Hypothalamus (tissue), 51 donors: ENCODE measurements at regions not wholly inside any gene's neighbourhood (a gene's known extent, or its start where the extent isn't known, plus 50 kb on each side); places are given as distances from the start of the nearest gene placed in this dataset.
"Not testable (repeated sequence)": the region's sequence is repeated elsewhere in the genome, so short reads cannot be mapped to it uniquely, and the experiment has no call there.

Experiments used
- DNase-seq, 51 donors: peaks; one replicate each; lab custom pipeline; 2025; lab: John Stamatoyannopoulos, UW

DNA sequence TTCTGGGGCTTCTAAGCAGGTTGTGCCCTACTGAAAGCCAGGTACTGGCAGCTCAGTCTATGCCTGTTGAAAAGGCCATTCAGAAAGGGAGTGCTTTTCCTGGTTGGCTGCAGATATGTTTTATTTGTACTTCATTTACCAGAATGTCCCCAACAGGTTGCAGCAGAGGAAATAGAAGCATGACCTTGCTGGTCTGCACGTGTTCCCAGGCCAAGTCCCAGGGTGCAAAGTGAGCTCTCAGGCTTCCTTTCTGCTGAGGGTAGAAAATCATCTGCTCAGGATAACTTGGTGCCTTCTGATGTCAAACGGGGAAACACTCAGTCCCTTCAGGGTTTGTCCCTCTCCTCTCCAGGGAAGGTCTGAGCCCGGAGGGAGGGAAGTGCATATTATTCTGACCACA, 356.4 kb downstream of the BCL11B start:
- DNase-seq, result no peak

DNA sequence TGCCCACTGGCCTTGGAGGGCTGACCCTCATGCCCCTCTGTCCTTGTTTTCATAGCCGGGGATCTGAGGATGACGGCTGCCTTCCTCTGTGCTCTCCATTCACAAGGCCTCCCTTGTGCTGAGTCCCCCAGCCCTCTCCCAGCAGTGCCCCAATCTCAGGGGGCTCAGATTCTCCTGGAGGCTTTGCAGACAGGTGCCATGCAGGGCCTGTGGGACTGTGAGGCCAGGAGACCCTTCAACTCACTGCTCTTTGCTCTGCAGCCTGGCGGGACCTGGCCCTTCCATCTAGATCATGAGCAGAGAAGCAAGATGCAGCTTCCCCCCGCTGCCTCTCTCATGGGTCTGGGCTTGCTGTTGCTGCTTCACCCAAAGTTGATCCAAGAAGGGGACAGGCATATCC, 356.0 kb downstream of the BCL11B start:
- DNase-seq, result no peak

DNA sequence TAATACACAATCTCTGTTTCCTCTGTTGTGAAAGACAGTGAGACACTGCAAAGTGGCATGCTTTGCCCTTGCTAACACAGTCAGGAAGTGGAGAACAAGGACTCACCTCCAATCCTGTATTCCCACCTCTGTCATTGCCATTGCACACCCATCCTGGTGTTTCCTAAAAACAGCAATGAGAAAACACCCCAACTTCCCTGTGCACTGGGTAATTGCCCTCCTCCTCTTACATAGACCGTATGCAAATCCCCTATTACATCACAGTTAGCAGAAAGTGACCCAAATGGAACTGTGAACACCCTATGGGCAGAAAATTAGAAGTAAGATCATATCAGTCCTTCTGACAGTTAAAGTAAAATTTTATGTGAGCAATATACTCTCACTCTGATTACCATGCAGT, 355.5 kb downstream of the BCL11B start:
- DNase-seq, result no peak

DNA sequence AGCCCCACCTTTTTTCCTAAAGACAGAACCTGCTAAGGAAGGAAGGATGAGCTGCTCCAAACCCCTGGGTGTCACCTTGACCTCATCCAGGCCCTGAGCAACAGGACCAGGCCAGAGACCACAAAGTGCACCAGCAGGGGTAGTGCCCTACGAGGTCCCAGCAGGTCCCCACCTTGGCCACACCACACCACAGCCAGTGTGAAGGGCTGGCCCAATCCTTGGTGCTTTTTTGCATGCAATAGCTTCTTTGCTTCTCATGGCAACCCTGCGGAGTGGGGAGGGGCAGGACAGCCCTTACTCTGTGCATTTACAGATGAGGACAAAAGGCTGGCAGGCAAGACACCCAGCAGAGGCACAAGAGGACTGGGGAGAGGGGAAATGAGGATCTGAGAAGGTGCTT, 352.6 kb downstream of the BCL11B start:
- DNase-seq, result no peak

DNA sequence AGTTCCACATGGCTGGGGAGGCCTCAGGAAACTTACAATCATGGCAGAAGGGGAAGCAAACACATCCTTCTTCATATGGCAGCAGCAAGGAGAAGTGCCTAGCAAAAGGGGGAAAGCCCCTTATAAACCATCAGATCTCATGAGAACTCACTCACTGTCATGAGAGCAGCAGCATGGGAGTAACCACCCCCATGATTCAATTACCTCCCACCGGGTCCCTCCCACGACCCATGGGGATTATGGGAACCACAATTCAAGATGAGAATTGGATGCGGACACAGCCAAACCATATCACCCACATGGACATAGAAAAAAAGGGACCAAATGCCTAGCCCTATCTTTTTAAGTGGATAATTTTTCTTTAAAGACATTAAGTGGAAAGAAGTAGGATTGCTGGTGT, 350.7 kb downstream of the BCL11B start:
- not testable (repeated sequence) for DNase-seq

DNA sequence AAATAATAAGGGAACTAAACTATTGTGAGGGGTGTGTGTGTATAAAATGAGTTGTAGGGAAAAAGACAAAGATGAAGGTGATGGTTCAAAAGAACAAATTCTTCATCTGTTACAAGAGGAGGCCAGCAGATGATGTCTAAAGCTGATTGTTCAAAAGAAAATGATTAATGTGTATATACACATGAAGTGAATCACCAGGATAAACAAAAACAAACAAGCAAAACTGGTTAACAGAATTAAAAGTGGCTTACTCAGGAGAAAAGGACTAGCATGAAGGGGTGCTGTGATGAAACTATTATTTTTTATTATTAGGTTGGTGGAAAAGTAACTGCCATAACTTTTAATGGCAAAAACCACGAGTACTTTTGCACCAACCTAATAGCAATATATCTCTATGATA, 348.4 kb downstream of the BCL11B start:
- no peak for DNase-seq

DNA sequence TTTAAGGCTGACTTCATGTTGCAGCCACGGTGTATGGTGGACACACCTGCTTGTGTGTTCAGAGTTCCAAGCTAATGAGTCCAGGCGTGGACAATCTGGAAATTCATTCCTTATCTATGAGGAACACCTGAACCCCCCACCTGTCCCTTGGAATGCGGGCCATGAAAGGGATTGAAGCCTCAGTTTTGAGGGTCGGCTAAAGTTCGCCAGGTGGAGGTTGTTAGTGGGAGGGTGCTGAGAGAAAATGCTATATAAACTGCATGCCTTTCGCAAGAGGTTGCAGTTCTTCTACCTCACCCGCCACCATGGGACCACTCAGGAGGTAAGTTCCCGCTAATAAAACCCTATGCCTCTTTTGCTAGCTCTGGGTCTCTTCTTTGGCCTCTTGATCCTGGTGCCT, 348.0 kb downstream of the BCL11B start:
- no peak for DNase-seq

DNA sequence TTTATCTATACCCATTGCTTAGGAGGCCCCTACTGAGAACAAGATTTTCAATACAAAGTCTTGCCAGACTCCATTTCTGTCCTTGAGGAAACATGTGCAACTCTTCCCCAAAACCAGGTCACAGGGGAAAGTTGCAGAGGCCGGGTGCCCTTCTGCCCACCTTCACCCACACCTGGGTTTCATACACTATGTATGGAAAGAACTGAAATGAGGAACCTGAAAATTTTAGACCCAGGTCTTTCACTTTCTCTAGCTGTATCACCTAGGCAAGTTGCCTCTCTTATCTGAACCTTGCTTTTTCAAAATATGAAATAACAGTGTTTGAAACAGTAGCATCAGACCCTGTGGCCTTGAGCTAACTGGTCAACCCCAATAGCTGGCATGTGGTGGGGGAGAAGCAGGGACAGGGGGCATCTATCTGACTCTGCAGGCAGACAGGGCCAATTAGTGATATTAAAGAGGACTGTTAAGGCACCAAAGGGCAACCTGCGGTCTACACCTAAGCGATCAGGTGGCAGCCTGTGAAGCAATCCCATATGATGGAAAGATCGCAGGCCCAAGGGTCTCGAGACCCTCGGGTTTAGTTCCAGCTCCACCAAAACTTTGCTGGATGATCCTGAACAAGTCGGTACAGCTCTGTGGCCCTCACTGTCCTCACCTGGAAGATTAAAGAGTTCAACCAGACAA, 346.5 kb downstream of the BCL11B start:
- DNase-seq, result no peak

DNA sequence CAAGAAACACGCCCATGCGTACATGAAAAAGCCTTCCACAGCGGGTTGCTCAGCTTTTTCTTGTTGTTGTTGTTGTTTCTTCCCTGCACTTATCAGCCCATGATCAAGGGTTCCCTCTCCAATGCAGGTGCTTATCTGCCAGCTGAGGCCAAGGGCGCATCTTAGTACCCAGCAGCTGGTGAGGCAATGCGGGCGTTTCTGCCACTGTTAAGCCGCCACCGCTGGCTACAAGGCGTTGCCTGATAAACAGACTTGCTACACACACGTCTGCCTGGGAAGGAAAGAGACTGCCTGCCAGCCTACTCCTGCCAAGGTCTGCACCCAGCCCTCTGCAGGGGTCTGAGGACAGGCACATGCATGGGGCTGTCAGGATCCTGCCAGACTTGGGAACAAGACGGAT, 345.9 kb downstream of the BCL11B start:
- no peak for DNase-seq

DNA sequence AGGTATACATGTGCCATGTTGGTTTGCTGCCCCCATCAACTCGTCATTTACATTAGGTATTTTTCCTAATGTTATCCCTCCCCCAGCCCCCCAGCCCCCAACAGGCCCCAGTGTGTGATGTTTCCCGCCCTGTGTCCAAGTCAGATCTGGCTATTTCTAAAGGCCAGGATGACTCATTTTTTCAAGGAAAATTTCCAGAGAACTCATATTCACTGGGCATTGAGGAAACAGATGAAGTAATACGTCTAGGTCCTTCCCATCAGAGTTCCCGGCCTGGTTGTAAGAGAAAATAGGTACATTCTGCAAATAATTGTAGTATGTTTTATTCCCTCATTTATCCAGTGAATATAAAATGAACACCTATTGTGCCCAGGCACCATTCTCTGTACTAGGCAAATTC, 345.2 kb downstream of the BCL11B start:
- no peak for DNase-seq

DNA sequence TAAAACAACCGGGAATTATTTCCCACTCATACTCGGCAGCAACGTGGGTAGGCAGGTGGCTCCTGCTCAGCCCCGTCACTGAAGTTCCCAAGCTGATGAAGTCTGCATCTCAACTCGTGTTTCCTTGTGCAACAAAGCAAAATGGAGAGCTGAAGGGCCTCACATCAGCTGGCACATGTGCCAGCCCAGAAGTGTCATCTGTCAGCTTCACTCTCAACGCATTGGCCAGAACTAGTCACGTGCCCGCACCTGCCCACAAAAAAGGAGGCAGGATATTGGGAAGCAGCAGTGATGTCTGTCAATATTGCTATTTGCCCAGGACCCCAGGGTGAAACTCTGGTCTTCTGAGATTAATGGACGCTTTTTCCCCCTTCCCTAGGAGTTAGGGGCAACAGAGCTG, 344.0 kb downstream of the BCL11B start:
- DNase-seq, result no peak

DNA sequence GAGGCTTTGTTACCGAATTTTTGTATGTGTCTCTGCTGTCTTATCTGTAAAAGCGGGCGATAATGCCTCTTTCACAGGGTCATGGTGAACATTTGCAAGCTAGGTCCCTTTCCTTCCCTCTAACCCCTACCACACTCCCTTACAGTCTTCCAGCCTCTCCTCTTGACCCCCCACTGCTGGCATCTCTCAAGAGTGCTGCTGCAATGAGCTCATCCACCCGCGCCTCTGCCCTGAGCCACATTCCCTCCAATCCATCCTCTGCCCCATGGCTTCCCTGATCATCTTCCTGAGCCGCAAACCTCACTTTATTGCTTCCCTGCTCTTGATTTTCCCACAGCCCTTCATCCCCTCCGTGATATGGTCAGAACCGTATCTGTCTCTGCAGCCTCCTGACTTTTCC, 343.6 kb downstream of the BCL11B start:
- no peak for DNase-seq

DNA sequence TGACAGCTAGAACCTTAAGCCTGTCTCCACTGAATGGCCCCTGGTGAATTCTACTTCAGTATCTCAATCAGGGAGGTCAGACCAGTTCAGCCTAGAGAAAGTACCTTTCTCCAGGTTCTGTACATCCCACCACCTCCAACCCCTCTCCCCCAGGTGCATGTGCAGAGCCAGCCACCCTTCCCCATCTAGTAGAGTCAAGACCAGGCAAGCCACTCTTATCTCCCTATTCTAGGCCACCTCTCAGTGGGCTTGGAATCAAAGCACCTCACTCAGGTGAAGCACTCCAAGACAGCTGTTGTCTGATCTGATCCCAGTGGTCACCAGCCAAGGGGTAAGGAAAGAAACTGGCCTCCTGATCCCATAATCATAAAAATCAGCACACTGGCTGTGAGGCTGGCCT, 340.9 kb downstream of the BCL11B start:
- no peak for DNase-seq

DNA sequence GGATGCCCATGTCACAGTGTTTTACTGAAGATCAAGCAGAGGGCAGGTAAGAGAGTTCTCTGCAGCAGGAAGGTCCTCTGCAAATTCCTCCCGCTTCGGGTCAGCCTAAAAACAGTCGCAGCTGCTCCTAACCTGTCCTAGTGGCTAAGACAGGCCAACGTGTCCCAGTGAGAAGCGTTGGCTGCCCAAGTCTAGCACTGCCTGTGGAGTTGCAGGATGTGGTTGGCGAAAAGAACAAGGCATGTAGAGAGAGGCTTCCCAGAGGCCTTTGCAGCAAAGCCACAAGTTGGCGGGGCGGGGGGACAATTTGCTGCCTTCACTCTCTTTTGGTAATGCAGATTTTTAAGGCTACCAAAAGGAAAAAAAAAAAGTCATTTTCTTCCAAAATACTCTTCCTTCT, 340.1 kb downstream of the BCL11B start:
- DNase-seq, result no peak

DNA sequence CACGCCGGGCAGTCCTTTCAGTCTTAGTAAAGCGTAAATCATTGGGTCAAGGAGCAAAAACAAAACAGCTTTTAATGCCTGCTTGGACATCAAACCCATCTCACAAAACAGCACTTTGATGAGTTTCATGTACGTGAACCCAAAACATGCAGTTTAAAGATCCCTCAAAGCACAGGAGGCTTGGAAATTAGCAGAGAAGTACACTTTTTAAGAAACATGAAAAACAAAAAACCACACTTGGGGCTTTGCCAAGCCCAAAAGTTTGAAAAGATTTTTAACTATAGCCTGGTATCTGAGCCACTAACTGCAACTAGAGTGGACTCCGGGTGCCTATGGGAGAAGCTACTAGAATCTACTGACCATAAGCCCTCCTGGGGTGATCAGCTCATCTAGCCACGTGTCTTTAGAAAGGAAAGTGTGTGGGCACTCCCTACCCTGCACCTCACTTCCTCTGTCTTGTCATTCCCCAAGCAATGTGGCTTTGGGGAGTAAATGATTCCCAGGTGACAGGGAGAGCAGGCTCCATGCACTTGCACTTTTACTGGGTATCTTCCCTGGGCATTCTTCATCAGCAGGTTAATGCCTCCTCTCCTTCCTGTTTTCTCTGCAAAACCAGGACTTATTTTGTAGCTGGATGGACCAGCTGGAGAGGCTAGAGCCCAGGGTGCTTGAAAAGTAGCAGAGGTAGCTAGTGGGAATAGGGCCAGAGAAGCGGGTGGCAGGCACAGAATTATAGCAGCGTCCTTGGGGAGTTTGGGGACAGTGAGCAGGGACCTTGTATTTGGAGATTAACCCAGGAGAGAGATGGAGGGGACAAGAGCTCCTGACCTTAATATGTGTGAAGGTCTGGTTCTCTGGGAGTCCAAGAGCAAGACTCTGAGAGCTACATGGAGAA, 339.3 kb downstream of the BCL11B start:
- no peak for DNase-seq

DNA sequence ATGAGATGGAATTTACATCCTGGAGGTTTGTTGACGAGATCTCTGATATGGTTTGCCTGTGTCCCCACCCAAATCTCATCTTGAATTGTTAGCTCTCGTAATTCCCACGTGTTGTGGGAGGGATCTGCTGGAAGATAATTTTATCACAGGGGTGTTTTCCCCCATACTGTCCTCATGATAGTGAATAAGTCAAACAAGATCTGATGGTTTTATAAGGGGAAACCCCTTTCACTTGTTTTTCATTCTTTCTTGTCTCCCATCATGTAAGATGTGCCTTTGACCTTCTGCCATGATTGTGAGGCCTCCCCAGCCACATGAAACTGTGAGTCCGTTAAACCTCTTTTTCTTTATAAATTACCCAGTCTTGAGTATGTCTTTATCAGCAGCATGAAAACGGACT, 337.4 kb downstream of the BCL11B start:
- not testable (repeated sequence) for DNase-seq

DNA sequence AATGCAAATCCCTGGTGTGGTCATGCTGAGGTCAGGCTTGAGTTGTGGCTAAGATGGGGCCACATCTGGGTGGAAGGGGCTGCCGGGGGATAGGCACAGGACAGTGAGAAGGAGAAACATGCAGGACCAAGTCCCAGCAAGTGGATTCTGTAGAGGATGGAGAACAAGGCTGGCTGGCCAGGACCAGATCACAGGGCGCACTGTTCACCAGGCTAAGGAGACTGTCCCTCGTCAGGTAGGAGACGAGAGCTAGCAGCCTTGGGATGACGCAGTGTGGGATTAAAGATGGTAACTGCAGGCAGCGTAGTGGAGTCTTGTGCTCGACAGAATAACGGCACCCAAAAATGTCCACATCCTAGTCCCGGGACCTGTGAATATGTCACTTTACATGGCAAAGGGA, 336.1 kb downstream of the BCL11B start:
- no peak for DNase-seq

DNA sequence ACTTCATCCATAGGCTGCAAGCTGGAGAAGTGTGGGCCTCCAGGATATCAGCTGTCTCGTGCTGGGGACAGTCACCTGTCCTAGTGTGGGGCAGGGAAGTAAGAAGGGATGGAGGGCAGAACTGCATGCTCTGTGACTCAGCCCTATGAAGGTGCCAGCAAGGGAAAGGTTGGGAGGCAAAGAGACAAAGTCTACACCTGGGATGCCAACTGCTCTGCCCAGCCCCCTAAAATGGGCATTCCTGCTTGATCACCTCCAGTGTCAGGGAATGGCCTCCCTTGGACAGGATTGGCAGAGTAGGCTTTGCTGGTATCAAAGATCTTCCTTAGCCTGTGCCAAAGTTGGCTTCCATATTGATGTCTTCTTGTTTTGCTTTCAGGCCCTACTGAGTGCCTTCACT, 335.0 kb downstream of the BCL11B start:
- no peak for DNase-seq

DNA sequence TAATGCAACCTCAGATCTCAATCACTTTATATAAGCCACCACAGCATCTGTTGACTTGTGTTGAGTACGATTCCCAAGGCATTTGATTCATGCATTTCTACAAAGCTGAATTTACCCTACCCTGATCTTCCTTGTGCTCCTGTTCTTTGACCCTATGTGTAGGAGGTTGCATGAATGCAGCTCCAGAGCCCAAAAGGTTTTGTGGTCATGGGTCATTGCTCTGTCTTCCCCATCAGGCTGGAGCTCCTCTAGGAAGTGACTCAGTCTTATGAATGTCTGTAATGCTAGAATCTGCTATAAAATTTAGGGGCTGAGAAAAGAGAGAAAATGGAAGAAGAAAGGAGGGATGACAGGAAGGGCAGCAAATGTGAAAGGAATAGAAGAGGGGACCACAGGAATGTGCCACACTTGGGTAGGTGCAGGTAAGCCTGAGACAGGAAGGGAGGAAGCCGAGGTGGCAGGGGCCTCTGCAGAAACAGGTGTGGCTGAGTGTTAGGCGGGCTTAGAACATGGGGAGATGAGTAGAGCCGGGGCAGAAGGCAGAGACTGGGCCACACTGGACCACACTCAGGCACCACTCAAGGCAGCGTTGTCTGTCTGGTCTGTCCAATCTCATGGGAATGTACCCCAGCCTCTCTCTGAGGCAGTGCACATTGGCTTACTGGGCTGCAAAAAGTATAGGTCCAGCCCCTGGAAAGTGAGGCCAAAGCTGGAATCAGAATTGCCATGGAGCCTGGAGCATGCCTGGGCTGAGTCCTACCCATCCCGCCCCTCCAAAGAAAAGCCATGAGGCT, 334.1 kb downstream of the BCL11B start:
- no peak for DNase-seq

DNA sequence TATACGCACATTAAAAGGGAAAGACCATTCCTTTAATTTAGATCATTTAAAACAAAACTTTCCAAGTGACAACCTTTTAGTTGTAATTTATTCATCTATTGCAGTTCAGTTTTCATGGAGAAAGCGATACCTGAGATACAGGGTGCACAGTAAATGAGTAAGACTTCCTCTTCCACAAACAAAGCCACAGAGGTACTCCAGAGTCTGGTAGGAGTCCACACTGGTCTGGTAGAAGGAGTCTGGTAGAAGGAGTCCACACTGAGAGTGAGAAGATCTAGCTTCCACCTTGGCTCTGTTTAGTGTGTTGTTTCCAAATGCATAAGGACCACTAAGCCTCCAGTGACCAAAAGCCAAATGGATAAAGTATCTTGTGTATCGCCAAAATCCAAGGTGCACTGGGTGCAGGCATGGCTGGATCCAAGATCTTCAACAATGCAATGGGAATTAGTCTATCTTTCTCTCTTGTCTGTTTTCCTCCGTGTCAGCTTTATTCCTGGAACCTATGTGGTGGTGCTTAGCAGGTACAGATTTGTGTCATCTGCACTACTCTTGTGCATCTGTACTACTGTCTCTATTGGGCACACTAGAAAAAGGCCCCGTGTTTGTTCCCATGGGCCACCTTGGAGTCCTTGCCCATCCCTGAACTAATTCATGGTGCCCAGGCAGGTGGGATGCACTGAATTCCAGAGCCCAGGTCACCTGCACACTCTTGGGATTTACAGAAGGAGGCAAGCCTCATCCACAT, 331.1 kb downstream of the BCL11B start:
- no peak for DNase-seq

DNA sequence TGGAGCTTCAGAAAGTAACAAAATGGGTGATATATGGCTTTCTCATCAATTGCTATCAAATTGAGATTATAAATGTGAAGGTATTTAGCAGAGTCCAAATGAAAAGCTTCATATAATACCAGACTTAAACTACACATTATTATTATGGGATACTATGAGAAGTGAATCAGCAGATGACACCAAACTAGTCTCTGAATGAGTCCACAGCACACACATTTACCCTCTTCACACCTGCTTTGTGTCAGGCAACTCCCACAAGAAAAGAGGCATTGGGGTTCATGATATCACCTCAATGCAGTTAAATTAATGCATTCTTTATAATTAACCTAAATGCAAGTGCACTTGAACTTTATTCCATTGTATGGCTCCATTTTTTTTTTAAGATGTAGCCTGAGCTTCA, 330.5 kb downstream of the BCL11B start:
- no peak for DNase-seq
